ENCODE measurements at regions not wholly inside any gene's neighbourhood (a gene's known extent, or its start where the extent isn't known, plus 50 kb on each side); places are given as distances from the start of the nearest gene placed in this dataset.

DNA sequence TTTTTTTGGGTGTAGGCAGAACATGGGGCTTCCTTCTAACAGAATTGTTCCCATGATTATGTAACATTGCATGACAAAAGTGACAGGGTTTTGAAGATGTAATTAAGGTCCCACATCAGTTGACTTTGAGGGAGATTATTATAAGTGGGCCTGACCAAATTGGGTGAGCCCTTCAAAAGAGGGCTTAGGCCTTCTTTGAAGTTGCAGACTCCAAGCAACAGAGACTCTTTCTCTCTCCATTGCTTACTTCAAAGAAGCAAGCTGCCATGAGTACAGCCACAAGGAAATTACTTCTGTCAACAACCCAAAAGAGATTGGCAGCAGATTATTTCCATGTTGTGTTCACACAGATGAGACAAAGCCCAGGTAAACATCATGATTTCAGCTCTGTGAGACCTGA, 348.2 kb downstream of the PDCD6IP start:
- TF ChIP-seq, protein P1, sequence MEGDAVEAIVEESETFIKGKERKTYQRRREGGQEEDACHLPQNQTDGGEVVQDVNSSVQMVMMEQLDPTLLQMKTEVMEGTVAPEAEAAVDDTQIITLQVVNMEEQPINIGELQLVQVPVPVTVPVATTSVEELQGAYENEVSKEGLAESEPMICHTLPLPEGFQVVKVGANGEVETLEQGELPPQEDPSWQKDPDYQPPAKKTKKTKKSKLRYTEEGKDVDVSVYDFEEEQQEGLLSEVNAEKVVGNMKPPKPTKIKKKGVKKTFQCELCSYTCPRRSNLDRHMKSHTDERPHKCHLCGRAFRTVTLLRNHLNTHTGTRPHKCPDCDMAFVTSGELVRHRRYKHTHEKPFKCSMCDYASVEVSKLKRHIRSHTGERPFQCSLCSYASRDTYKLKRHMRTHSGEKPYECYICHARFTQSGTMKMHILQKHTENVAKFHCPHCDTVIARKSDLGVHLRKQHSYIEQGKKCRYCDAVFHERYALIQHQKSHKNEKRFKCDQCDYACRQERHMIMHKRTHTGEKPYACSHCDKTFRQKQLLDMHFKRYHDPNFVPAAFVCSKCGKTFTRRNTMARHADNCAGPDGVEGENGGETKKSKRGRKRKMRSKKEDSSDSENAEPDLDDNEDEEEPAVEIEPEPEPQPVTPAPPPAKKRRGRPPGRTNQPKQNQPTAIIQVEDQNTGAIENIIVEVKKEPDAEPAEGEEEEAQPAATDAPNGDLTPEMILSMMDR (conservative IDR thresholded peaks at IDR 0.05), result no peak
- TF ChIP-seq EZH2 (IDR thresholded peaks at IDR 0.05; ENCODE audit: low read depth), result no peak
